LoVo (cell line): ENCODE measurements at regions not wholly inside any gene's neighbourhood (a gene's known extent, or its start where the extent isn't known, plus 50 kb on each side); places are given as distances from the start of the nearest gene placed in this dataset.

Source experiments
- DNase-seq: peaks from one replicate; pipeline ENCODE4 v3.0.0-alpha.2; 2016; ENCODE audit warnings: low spot score

DNA sequence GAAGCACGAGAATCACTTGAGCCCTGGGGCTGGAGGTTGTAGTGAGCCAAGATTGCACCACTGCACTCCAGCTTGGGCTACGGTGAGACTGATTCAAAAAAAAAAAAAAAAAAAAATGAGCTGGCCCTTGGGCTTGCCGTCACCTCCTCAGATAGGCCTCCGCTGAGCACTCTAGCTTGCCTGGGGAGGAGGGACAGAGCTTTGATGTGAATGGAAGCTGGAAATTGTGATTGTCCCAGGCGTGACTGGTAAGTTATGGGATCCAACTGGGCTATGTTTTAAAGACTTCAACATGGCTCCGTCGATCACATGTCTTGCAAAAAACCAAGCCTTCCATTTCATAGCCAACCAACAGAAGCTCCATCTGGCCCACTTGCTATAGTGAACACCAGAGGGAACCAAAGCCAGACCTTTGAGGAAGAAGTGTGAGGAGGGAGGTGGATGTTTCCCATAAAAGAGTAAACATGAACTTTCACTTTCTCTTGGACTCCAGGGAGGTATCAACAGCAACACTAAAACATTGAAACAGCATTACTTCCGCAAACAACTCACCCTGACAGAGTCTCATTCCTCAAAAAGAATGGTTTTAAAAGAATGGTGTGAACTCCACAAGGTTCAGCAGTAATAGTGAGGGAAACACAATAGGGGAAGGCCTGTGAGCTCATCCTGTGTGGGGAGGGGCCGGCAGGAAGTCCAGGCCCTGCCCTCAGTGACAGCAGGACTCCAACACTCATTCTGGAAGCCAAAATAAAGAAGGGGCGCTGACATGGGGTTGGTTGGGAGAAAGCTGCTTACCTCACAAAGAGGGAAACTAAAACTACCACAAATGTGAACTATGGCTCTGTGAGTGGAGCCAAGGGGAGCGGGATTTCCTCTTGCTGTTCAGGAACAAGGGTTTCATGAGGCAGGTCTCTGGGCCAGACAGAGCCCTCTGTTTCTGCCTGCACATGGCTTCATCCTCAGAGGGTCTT lies 59.2 kb upstream of the IL12A start:
- DNase-seq: peak; percentile 30

DNA sequence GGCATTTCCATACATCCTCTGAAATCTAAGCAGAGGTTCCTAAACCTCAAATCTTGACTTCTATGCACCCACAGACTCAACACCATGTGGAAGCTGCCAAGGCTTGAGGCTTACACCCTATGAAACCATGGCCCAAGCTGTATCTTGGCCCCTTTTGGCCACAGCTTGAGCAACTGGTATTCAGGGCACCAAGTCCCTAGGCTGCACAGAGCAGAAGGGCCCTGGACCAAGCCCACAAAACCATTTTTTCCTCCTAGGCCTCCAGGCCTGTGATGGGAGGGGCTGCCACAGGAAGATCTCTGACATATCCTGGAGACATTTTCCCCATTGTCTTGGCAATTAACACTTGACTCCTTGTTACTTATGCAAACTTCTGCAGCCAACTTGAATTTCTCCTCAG lies 54.4 kb upstream of the IL12A start:
- no peak for DNase-seq

DNA sequence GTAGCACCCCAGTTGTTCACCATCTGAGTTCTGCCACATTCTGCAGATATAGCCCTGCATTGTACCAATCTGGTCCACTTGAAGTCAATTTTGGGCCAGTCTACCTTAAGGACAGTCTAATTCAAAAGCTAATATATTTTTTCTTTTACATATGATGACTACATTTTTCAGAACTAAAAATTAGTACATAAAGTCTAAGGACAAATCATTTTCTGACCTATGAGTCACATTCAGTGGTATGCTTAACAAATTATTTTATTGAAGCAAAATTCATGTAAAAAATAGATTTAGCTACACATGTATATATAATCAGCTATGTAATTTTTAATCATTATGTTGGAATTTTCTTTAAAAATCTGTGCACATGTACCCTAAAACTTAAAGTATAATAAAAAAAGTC lies 52.1 kb upstream of the IL12A start:
- DNase-seq: no peak

DNA sequence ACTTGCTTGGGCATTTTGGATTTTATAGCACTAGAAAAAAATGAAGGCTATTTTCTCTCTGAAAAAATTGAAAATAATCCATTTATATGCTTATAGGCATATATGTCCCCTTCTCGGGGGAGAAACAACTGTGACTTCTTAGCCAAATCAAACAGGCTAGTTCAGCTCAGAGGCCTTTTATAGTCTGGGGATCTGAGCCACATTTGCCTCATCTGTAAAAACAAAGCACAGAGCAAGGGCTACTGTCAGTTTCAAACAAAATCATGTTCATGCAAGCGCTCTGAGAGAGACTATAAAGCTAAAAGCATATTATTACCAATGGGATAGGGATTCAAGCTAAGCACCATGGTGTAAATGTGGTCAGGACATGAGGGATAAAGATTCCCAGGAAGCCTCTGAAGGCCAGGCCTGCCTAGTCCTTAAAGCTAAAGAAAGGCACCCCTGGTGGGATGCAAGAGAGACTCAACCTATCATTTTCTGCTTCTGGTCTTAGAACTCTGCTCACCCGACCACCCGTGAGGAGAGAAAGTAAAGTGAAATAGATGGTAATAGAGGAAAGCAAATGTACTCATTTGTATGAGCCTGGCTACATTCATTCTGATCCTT lies 51.0 kb upstream of the IL12A start:
- DNase-seq: no peak

DNA sequence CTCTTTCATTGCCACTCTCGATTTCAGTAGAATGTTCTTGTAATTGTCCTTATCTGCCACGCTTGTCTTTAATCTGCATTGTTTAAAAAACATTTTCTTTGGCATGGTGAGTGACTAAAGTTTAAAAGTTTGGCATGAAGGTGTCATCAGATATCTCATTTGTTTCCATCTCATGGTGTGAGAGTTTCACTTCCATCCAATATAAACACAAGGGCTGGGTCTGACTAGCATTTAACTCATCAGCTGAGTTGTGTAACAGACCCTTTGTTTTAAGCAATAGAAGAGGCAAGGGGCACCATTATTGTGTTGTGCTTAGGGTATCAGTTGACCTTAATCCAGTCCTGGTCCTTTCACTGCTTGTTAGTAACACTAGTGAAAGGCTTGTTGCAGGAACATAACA lies 49.9 kb upstream of the IL12A start:
- no peak for DNase-seq
